ENCODE measurements at regions not wholly inside any gene's neighbourhood (a gene's known extent, or its start where the extent isn't known, plus 50 kb on each side); places are given as distances from the start of the nearest gene placed in this dataset.

DNA sequence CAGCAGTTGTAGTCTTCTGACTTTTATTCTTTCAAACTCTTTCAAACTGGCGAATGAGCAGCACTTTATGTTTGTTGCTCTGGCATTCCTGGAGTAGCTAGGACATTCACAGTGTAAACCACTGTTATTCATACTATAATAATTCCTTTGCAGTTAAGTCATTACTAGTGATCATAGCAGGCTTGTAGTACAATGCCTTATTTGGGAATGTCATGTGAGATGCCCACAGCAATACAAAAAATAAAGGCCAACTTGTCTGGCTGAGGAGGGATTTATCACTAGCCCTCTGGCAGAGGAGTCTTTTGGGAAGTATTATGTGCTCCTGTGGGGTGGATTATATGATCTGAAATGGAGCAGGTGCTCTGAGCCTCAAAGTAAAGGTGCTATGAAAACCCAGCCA, 197.2 kb downstream of the VGLL3 start:
- Histone ChIP-seq H3K9me3 (ENCODE audit: control insufficient read depth, insufficient read depth, low read length) (no peaks in the 10 kb centered on the region), H3K9ac (ENCODE audit: low read depth, low read length) (no peak overlapping the region), H3K36me3 (ENCODE audit: control insufficient read depth, insufficient read depth, low read length) (no peaks in the 10 kb centered on the region), H3K27me3 (ENCODE audit: control insufficient read depth, insufficient read depth, low read length) (no peaks in the 10 kb centered on the region), H3K4me1 (ENCODE audit: control insufficient read depth, insufficient read depth, low read length) (peaks cover 4% of the 10 kb centered on the region), H3K4me3 (ENCODE audit: low read depth, low read length) (no peak overlapping the region)

DNA sequence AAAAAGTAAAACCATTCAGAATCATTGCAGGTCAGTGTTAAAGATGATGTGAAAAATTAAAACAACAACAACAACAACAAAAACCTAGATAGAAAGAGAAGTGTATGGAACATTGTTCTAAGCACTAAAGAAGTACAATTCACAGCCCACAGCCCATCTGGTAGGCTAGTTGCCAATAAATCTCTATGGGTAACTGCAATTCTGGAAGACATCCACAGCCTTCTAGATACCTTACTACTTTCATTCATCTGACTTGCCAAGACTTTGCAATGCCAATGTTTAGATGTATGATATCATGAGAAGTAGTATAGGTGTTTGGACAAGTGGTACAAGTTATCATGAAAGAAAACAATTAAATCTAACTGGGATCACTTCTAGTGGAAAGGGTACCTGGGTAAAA, 198.6 kb downstream of the VGLL3 start:
- H3K9ac ChIP-seq (ENCODE audit: low read depth, low read length): no peak overlapping the region

DNA sequence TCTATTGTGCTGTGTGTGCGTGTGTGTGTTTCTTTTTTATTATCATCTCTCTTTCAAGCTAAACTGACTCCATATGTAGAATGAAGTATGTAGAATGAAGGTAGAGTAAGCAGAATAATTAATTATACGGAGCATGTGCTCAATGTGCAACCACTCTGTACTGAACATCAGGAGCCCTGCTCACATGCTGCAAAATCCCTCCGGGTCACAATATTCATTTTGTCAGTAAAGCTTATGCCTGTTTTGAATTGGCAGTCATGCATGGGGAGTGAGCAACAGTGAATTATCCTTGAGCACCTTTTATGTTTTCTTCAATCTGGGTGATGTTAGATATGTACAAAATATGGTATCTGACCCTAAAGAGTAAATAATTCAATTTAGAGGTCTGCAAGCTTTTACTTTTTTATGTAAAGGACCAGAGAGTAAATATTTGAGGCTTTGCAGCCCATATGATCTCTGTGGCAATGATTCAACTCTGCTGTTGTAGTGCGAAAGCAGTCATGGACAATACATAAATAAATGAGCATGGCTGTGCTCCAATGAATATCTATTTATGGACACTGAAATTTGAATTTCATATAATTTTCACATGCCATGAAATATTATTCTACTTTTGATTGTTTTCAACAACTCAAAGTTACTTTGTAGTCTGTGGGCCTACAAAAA, 199.9 kb downstream of the VGLL3 start:
- H3K27me3 ChIP-seq (ENCODE audit: control insufficient read depth, insufficient read depth, low read length): no peaks in the 10 kb centered on the region
- no peaks in the 10 kb centered on the region for H3K36me3 ChIP-seq (ENCODE audit: control insufficient read depth, insufficient read depth, low read length)
- no peak overlapping the region for H3K9ac ChIP-seq (ENCODE audit: low read depth, low read length)
- peaks cover 4% of the 10 kb centered on the region for H3K4me1 ChIP-seq (ENCODE audit: control insufficient read depth, insufficient read depth, low read length)
- H3K9me3 ChIP-seq (ENCODE audit: control insufficient read depth, insufficient read depth, low read length): no peaks in the 10 kb centered on the region
- no peak overlapping the region for H3K4me3 ChIP-seq (ENCODE audit: low read depth, low read length)

More for the DNA sequence above, 198.6 kb downstream of the VGLL3 start:
- no peak overlapping the region for H3K4me3 ChIP-seq (ENCODE audit: low read depth, low read length)
- H3K27me3 ChIP-seq (ENCODE audit: control insufficient read depth, insufficient read depth, low read length): no peaks in the 10 kb centered on the region
- H3K4me1 ChIP-seq (ENCODE audit: control insufficient read depth, insufficient read depth, low read length): peaks cover 4% of the 10 kb centered on the region
- no peaks in the 10 kb centered on the region for H3K9me3 ChIP-seq (ENCODE audit: control insufficient read depth, insufficient read depth, low read length)
- no peaks in the 10 kb centered on the region for H3K36me3 ChIP-seq (ENCODE audit: control insufficient read depth, insufficient read depth, low read length)

DNA sequence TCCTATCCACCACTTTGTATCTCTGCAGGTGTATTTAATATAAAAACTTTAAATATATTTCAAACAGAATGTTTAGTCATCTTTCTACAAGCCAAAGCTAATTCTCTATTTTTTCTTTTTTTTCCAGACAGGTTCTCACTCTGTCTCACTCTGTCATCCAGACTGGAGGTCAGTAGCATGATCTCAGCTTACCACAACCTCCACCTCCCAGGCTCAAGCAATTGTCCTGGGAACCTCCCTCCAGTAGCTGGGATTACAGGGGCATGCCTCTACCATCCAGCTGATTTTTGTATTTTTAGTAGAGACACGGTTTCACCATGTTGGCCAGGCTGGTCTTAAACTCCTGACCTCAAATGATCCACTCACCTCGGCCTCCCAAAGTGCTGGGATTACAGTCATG, 202.6 kb downstream of the VGLL3 start:
- Histone ChIP-seq H3K4me3 (ENCODE audit: low read depth, low read length) (no peak overlapping the region), H3K36me3 (ENCODE audit: control insufficient read depth, insufficient read depth, low read length) (no peaks in the 10 kb centered on the region)

DNA sequence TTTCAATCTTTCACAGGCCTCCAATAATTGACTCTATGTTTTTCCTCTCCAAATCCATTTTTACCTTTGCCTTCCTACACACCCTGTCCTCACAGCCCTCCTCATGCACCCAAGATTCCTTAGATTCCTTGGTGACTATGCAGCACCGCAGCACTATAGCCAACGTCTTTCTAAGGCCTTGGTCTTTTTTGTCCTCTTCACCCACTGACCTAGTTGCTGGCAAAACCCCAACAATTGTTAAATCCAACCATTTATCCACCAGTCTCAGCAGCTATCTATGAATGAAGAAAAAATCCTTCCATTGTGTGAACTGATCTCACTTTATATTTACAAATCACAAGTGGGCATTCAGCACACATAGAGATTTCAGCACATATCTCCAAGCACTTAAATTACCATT, 203.9 kb downstream of the VGLL3 start:
- Histone ChIP-seq H3K9me3 (ENCODE audit: control insufficient read depth, insufficient read depth, low read length) (no peaks in the 10 kb centered on the region), H3K4me1 (ENCODE audit: control insufficient read depth, insufficient read depth, low read length) (no peaks in the 10 kb centered on the region), H3K4me3 (ENCODE audit: low read depth, low read length) (no peak overlapping the region), H3K36me3 (ENCODE audit: control insufficient read depth, insufficient read depth, low read length) (no peaks in the 10 kb centered on the region), H3K27me3 (ENCODE audit: control insufficient read depth, insufficient read depth, low read length) (no peaks in the 10 kb centered on the region), H3K9ac (ENCODE audit: low read depth, low read length) (no peak overlapping the region)

More for the DNA sequence above, 202.6 kb downstream of the VGLL3 start:
- Histone ChIP-seq H3K27me3 (ENCODE audit: control insufficient read depth, insufficient read depth, low read length) (no peaks in the 10 kb centered on the region), H3K9me3 (ENCODE audit: control insufficient read depth, insufficient read depth, low read length) (no peaks in the 10 kb centered on the region), H3K9ac (ENCODE audit: low read depth, low read length) (no peak overlapping the region), H3K4me1 (ENCODE audit: control insufficient read depth, insufficient read depth, low read length) (no peaks in the 10 kb centered on the region)

DNA sequence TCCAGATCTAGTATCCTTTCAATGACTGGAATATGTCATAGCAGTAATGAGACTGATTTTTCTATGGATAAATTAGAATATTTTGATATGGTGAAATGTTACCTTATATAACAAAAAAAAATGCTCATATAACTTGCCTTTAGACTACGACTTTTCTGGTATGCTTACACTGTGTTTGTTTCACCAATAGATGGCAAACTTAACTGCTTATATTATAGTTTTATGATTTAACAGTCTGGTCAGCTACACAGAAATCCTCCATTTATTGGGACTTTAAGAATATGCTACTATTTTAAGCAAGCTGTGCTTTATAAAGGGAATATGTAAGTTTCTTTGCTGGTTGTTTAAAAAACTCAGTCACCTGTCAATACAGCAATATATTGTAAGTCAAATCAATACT, 205.6 kb downstream of the VGLL3 start:
- H3K9me3 ChIP-seq (ENCODE audit: control insufficient read depth, insufficient read depth, low read length): no peaks in the 10 kb centered on the region
- H3K4me3 ChIP-seq (ENCODE audit: low read depth, low read length): no peak overlapping the region
- H3K36me3 ChIP-seq (ENCODE audit: control insufficient read depth, insufficient read depth, low read length): no peaks in the 10 kb centered on the region
- no peaks in the 10 kb centered on the region for H3K27me3 ChIP-seq (ENCODE audit: control insufficient read depth, insufficient read depth, low read length)
- no peak overlapping the region for H3K9ac ChIP-seq (ENCODE audit: low read depth, low read length)
- H3K4me1 ChIP-seq (ENCODE audit: control insufficient read depth, insufficient read depth, low read length): no peaks in the 10 kb centered on the region

DNA sequence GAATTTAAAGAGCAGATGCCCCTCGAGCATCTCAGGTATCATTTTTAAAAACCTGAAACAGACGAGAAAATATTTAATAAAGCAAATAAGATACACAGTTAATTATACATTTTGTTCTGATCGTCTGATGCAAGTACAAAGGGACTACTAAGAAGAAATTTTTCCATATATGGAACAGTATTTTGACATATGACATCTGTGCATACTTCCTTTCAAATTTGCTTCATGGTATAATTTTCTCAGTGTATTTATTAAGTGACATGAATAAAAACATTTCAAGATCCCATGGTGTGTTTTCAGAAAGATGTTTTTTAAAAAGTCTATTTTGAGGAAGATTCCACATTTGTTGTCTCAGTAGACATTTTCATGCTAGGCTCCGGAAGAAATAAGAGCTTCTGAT, 208.1 kb downstream of the VGLL3 start:
- Histone ChIP-seq H3K4me3 (ENCODE audit: low read depth, low read length) (no peak overlapping the region), H3K9ac (ENCODE audit: low read depth, low read length) (no peak overlapping the region), H3K4me1 (ENCODE audit: control insufficient read depth, insufficient read depth, low read length) (no peaks in the 10 kb centered on the region)

DNA sequence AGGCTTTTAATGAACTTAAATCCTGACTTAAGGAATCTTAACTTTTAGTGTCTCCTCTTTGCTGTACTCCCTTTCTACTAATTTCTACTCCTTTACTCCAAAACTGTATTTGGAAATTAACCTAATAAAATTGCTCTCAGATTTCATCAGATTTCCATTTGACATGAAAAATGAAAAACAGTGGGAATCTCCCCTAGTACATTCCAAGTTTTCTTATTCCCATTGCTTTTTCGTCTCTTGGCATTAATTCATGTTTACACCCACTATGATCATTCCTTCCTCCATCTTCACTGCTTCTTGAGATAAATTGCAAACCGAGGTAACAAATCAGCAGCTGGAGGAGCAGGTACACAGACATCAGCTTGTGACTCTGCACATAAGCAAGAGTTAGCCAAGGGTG, 208.7 kb downstream of the VGLL3 start:
- no peaks in the 10 kb centered on the region for H3K36me3 ChIP-seq (ENCODE audit: control insufficient read depth, insufficient read depth, low read length)
- no peak overlapping the region for H3K9ac ChIP-seq (ENCODE audit: low read depth, low read length)
- no peaks in the 10 kb centered on the region for H3K9me3 ChIP-seq (ENCODE audit: control insufficient read depth, insufficient read depth, low read length)
- no peaks in the 10 kb centered on the region for H3K4me1 ChIP-seq (ENCODE audit: control insufficient read depth, insufficient read depth, low read length)
- H3K27me3 ChIP-seq (ENCODE audit: control insufficient read depth, insufficient read depth, low read length): no peaks in the 10 kb centered on the region
- no peak overlapping the region for H3K4me3 ChIP-seq (ENCODE audit: low read depth, low read length)

More for the DNA sequence above, 208.1 kb downstream of the VGLL3 start:
- no peaks in the 10 kb centered on the region for H3K36me3 ChIP-seq (ENCODE audit: control insufficient read depth, insufficient read depth, low read length)
- no peaks in the 10 kb centered on the region for H3K9me3 ChIP-seq (ENCODE audit: control insufficient read depth, insufficient read depth, low read length)
- no peaks in the 10 kb centered on the region for H3K27me3 ChIP-seq (ENCODE audit: control insufficient read depth, insufficient read depth, low read length)

DNA sequence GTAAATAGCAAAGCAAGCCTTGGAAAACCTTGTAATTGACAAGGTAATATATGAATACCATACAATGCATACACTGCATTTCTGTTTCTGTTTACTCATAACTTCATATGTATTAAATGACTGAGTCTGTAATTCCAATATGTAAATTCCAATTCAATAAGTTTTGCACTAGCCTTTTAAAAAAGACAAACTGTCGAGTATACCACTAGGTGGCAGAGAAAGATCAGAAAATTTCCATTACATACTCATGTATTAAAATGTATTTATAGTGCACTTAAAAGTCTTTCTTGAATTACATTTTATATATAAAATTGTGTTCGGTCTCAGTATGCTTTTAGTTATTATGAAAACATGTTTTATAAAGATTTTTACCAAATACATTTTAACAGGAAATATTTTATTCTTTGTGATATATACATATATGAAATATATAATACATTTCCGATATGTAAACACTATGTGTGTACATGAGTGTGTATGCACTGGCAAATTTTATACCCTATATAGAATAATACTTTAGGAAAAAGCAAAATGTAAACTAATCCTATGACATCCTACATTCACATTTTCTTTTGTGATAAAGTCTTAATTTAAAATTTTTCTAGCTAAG, 216.8 kb downstream of the VGLL3 start:
- Histone ChIP-seq H3K27me3 (ENCODE audit: control insufficient read depth, insufficient read depth, low read length) (no peaks in the 10 kb centered on the region), H3K4me1 (ENCODE audit: control insufficient read depth, insufficient read depth, low read length) (no peaks in the 10 kb centered on the region), H3K36me3 (ENCODE audit: control insufficient read depth, insufficient read depth, low read length) (no peaks in the 10 kb centered on the region), H3K9ac (ENCODE audit: low read depth, low read length) (no peak overlapping the region), H3K9me3 (ENCODE audit: control insufficient read depth, insufficient read depth, low read length) (no peaks in the 10 kb centered on the region), H3K4me3 (ENCODE audit: low read depth, low read length) (no peak overlapping the region)

DNA sequence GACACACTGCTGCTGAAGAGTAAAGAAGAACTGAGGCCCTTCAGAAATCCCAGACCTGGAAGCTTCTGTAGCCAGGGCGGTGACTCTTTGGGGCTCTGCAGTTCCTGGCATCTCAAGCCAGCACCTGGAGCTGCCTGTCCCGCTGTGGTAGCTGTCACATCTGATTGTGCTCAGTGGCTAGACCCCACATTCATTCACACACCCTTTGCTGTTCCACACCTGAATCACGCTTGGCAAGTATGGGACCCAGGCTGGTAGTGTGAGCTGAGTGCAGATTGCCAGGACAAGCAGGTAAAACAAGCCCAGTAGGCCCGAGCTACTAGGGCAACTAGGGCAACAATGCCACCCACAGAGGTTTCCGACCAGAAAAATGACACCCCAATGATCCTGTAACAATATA, 218.2 kb downstream of the VGLL3 start:
- Histone ChIP-seq H3K9ac (ENCODE audit: low read depth, low read length) (no peak overlapping the region), H3K4me1 (ENCODE audit: control insufficient read depth, insufficient read depth, low read length) (no peaks in the 10 kb centered on the region), H3K4me3 (ENCODE audit: low read depth, low read length) (no peak overlapping the region), H3K27me3 (ENCODE audit: control insufficient read depth, insufficient read depth, low read length) (no peaks in the 10 kb centered on the region), H3K9me3 (ENCODE audit: control insufficient read depth, insufficient read depth, low read length) (no peaks in the 10 kb centered on the region), H3K36me3 (ENCODE audit: control insufficient read depth, insufficient read depth, low read length) (no peaks in the 10 kb centered on the region)

DNA sequence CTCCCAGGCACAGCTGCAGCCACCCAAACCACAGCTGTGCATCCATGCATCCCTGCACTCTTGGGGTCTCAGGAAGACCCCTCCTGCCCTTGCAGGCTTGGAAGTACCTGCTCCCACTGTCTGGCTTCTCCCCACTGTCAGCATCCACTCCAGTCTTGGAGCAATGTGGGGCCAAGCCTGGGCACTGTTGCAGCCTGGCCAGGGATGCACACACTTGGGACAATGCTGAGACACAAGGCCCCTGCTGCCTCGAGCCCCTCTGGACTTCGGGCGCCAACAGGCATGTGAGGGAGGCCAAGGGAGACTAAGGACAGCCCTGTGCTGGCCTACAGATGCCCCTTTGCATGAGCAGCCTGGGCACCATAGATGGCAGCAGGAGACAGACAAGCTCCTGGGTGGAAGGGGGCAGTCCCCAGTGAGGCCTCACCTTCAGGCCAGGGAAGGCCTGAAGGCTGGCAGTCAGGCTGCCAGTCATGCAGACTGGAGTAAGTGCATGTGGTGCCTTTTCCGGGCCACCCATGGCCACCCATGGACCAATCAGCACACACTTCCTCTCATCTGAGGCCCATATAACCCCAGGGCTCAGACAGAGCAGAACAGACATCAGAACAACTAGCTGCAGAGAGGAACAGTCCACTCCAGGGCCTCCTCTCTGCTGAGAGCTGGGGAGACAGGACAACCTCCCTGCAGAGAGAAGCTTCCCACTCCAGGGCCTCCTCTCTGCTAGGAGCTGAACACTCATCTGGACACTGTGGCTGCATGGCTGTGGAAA, 219.0 kb downstream of the VGLL3 start:
- Histone ChIP-seq H3K4me3 (ENCODE audit: low read depth, low read length) (no peak overlapping the region), H3K4me1 (ENCODE audit: control insufficient read depth, insufficient read depth, low read length) (no peaks in the 10 kb centered on the region), H3K27me3 (ENCODE audit: control insufficient read depth, insufficient read depth, low read length) (no peaks in the 10 kb centered on the region), H3K36me3 (ENCODE audit: control insufficient read depth, insufficient read depth, low read length) (no peaks in the 10 kb centered on the region), H3K9me3 (ENCODE audit: control insufficient read depth, insufficient read depth, low read length) (no peaks in the 10 kb centered on the region), H3K9ac (ENCODE audit: low read depth, low read length) (no peak overlapping the region)

DNA sequence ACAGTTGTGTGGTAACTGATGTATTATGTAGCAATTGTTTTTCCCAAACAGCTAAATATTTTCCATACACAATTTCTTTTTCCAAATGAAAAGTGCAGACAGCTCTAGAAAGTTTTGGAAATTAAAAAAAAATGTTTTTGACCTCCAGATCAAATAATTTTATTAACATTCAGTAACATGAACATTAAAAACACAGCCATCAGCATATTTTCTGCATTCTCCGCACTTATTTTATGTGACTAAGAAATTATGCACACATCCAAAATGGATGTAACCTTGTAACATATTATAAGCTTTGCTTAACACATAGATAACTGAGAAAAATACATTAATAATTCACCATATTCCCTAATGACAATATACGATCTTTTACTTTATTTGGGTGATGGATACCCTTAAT, 224.6 kb downstream of the VGLL3 start:
- Histone ChIP-seq H3K9ac (ENCODE audit: low read depth, low read length) (no peak overlapping the region), H3K4me3 (ENCODE audit: low read depth, low read length) (no peak overlapping the region), H3K36me3 (ENCODE audit: control insufficient read depth, insufficient read depth, low read length) (no peaks in the 10 kb centered on the region), H3K4me1 (ENCODE audit: control insufficient read depth, insufficient read depth, low read length) (no peaks in the 10 kb centered on the region), H3K9me3 (ENCODE audit: control insufficient read depth, insufficient read depth, low read length) (no peaks in the 10 kb centered on the region), H3K27me3 (ENCODE audit: control insufficient read depth, insufficient read depth, low read length) (no peaks in the 10 kb centered on the region)

Measured in iPS-15b (cell line).